ENCODE measurements at regions not wholly inside any gene's neighbourhood (a gene's known extent, or its start where the extent isn't known, plus 50 kb on each side); places are given as distances from the start of the nearest gene placed in this dataset.

DNA sequence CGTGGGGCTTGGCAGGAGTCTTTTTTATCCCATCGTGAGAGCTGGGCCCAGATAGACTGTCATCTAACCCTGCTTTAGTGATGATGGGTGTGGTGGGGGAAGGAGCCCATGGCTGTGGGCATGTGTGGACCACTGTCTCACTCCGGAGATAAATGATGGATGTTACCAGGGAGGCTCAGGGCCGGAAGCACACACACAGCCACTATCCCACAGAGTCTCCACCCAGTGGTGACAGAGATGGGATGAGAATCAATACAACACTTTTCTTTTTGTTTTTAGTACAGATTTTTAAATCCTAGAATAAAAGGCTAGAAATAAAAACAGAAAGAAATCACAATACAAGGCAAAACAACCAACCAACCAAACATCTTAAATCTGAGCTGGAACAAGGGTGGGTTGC is 233.4 kb downstream of the SOX11 start:
- TF ChIP-seq POLR2A (IDR thresholded peaks at IDR 0.05; ENCODE audit: borderline replicate concordance, extremely low read depth, insufficient read depth, insufficient read length): no peak
- TF ChIP-seq, protein P1, sequence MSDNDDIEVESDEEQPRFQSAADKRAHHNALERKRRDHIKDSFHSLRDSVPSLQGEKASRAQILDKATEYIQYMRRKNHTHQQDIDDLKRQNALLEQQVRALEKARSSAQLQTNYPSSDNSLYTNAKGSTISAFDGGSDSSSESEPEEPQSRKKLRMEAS (IDR thresholded peaks at IDR 0.05): no peak
- no peak for TF ChIP-seq ZFX (IDR thresholded peaks at IDR 0.05)
- TF ChIP-seq, protein P2, sequence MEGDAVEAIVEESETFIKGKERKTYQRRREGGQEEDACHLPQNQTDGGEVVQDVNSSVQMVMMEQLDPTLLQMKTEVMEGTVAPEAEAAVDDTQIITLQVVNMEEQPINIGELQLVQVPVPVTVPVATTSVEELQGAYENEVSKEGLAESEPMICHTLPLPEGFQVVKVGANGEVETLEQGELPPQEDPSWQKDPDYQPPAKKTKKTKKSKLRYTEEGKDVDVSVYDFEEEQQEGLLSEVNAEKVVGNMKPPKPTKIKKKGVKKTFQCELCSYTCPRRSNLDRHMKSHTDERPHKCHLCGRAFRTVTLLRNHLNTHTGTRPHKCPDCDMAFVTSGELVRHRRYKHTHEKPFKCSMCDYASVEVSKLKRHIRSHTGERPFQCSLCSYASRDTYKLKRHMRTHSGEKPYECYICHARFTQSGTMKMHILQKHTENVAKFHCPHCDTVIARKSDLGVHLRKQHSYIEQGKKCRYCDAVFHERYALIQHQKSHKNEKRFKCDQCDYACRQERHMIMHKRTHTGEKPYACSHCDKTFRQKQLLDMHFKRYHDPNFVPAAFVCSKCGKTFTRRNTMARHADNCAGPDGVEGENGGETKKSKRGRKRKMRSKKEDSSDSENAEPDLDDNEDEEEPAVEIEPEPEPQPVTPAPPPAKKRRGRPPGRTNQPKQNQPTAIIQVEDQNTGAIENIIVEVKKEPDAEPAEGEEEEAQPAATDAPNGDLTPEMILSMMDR (IDR thresholded peaks at IDR 0.05 in 2 of 3, conservative IDR thresholded peaks at IDR 0.05 in 1 of 3; ENCODE audit: borderline replicate concordance in 1 of 3, insufficient read depth in 1 of 3, low read depth in 2 of 3, low read length in 2 of 3): no peak
- no peak for TF ChIP-seq POLR2AphosphoS5 (IDR thresholded peaks at IDR 0.05; ENCODE audit: low read depth, low read length)
- TF ChIP-seq CBX3 (IDR thresholded peaks at IDR 0.05; ENCODE audit: low read depth): no peak
- TF ChIP-seq EZH2 (IDR thresholded peaks at IDR 0.05): no peak
- TF ChIP-seq SIN3A (IDR thresholded peaks at IDR 0.05; ENCODE audit: low read depth): no peak
- TF ChIP-seq CEBPB (IDR thresholded peaks at IDR 0.05; ENCODE audit: low read depth): no peak

Measured in HCT116 (cell line).